D721Med (cell line): ENCODE measurements at regions not wholly inside any gene's neighbourhood (a gene's known extent, or its start where the extent isn't known, plus 50 kb on each side); places are given as distances from the start of the nearest gene placed in this dataset.
"Not testable (repeated sequence)": the region's sequence is repeated elsewhere in the genome, so short reads cannot be mapped to it uniquely, and the experiment has no call there.

Source experiments
- DNase-seq: peaks from one replicate; pipeline ENCODE4 v3.0.0; 2011; ENCODE audit warnings: low spot score; ENCODE audit not compliant: insufficient read length
- FAIRE-seq: peaks from 2 replicates; lab custom pipeline; 2011; peaks lifted over from hg19 to GRCh38; lab: Jason Lieb, UNC
- CTCF ChIP-seq: IDR thresholded peaks from 2 replicates; pipeline ENCODE4 v1.5.1; 2012; ENCODE audit warnings: mild to moderate bottlenecking, control low read depth; ENCODE audit not compliant: insufficient read depth; ENCODE audit errors: missing control alignments

GRCh38 chr21:35507181-35507759 lies 458.2 kb upstream of the RUNX1 start:
- DNase-seq (no peak), FAIRE-seq (no peak)
- no peak for TF ChIP-seq CTCF

GRCh38 chr21:35506771-35507170 lies 457.7 kb upstream of the RUNX1 start:
- no peak for TF ChIP-seq CTCF
- no peak for FAIRE-seq
- DNase-seq: no peak

- FAIRE-seq: no peak
- DNase-seq: no peak
- no peak for TF ChIP-seq CTCF
Measured at GRCh38 chr21:35506352-35506751, 457.2 kb upstream of the RUNX1 start.

GRCh38 chr21:35504951-35505466 lies 455.9 kb upstream of the RUNX1 start:
- DNase-seq (no peak), FAIRE-seq (no peak)
- TF ChIP-seq CTCF: no peak

- TF ChIP-seq CTCF: no peak
- FAIRE-seq: no peak
- no peak for DNase-seq
Measured at GRCh38 chr21:35504277-35504676, 455.2 kb upstream of the RUNX1 start.

GRCh38 chr21:35503671-35504070 lies 454.6 kb upstream of the RUNX1 start:
- DNase-seq (no peak), FAIRE-seq (no peak)
- TF ChIP-seq CTCF: no peak

GRCh38 chr21:35502821-35503220 lies 453.7 kb upstream of the RUNX1 start:
- TF ChIP-seq CTCF: no peak
- no peak for DNase-seq
- FAIRE-seq: no peak

- DNase-seq, FAIRE-seq: not testable (repeated sequence)
Measured at GRCh38 chr21:35497522-35497921, 448.4 kb upstream of the RUNX1 start.
